ENCODE measurements at regions not wholly inside any gene's neighbourhood (a gene's known extent, or its start where the extent isn't known, plus 50 kb on each side); places are given as distances from the start of the nearest gene placed in this dataset.
"Not testable (repeated sequence)": the region's sequence is repeated elsewhere in the genome, so short reads cannot be mapped to it uniquely, and the experiment has no call there.

GRCh38 chr2:221724631-221725203 is 152.6 kb upstream of the EPHA4 start:
- POLR2A ChIA-PET: no interaction called here
- CTCF ChIA-PET: interaction anchor here (0.6 to 1.9 kb wide), 2 partner anchors 12 to 434 kb away, joined by 4 read pairs; no protein-coding TSS in a partner anchor
- Histone ChIP-seq H3K27me3 (ENCODE audit: control insufficient read depth, insufficient read depth, low read length) (no peaks in the 10 kb centered on the region), H3K4me3 (ENCODE audit: low read depth, low read length) (no peak overlapping the region), H3K36me3 (ENCODE audit: control insufficient read depth, insufficient read depth, low read length) (no peaks in the 10 kb centered on the region)
- TF ChIP-seq, protein P1, sequence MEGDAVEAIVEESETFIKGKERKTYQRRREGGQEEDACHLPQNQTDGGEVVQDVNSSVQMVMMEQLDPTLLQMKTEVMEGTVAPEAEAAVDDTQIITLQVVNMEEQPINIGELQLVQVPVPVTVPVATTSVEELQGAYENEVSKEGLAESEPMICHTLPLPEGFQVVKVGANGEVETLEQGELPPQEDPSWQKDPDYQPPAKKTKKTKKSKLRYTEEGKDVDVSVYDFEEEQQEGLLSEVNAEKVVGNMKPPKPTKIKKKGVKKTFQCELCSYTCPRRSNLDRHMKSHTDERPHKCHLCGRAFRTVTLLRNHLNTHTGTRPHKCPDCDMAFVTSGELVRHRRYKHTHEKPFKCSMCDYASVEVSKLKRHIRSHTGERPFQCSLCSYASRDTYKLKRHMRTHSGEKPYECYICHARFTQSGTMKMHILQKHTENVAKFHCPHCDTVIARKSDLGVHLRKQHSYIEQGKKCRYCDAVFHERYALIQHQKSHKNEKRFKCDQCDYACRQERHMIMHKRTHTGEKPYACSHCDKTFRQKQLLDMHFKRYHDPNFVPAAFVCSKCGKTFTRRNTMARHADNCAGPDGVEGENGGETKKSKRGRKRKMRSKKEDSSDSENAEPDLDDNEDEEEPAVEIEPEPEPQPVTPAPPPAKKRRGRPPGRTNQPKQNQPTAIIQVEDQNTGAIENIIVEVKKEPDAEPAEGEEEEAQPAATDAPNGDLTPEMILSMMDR (IDR thresholded peaks at IDR 0.05; ENCODE audit: insufficient read depth, low read depth, low read length): no peak
- no peak for DNase-seq (ENCODE audit: low read depth)

- CTCF ChIA-PET: interaction anchor here (1.9 kb wide), 1 partner anchor 13 kb away, joined by 4 read pairs; no protein-coding TSS in a partner anchor
- DNase-seq (ENCODE audit: low read depth); H3K36me3 ChIP-seq (ENCODE audit: control insufficient read depth, insufficient read depth, low read length); H3K4me3 ChIP-seq (ENCODE audit: low read depth, low read length); H3K27me3 ChIP-seq (ENCODE audit: control insufficient read depth, insufficient read depth, low read length); POLR2A ChIA-PET: not testable (repeated sequence)
These were observed 152.0 kb upstream of the EPHA4 start for GRCh38 chr2:221724117-221724516.

- no peak for DNase-seq (ENCODE audit: low read depth)
- Histone ChIP-seq H3K36me3 (ENCODE audit: control insufficient read depth, insufficient read depth, low read length) (no peaks in the 10 kb centered on the region), H3K4me3 (ENCODE audit: low read depth, low read length) (no peak overlapping the region), H3K27me3 (ENCODE audit: control insufficient read depth, insufficient read depth, low read length) (no peaks in the 10 kb centered on the region)
- ChIA-PET CTCF (no interaction called here), POLR2A (no interaction called here)
- TF ChIP-seq, protein P1 (IDR thresholded peaks at IDR 0.05; ENCODE audit: insufficient read depth, low read depth, low read length): no peak
These were observed 144.6 kb upstream of the EPHA4 start for GRCh38 chr2:221716426-221717303.

GRCh38 chr2:221715523-221716247 is 143.6 kb upstream of the EPHA4 start:
- ChIA-PET CTCF (no interaction called here), POLR2A (no interaction called here)
- TF ChIP-seq, protein P1 (IDR thresholded peaks at IDR 0.05; ENCODE audit: insufficient read depth, low read depth, low read length): no peak
- no peak overlapping the region for H3K4me3 ChIP-seq (ENCODE audit: low read depth, low read length)
- no peaks in the 10 kb centered on the region for H3K27me3 ChIP-seq (ENCODE audit: control insufficient read depth, insufficient read depth, low read length)
- no peaks in the 10 kb centered on the region for H3K36me3 ChIP-seq (ENCODE audit: control insufficient read depth, insufficient read depth, low read length)
- no peak for DNase-seq (ENCODE audit: low read depth)

- POLR2A ChIA-PET: no interaction called here
- TF ChIP-seq, protein P1 (IDR thresholded peaks at IDR 0.05; ENCODE audit: insufficient read depth, low read depth, low read length): no peak
- no peaks in the 10 kb centered on the region for H3K27me3 ChIP-seq (ENCODE audit: control insufficient read depth, insufficient read depth, low read length)
- no peak for DNase-seq (ENCODE audit: low read depth)
- CTCF ChIA-PET: no interaction called here
- H3K4me3 ChIP-seq (ENCODE audit: low read depth, low read length): no peak overlapping the region
- no peaks in the 10 kb centered on the region for H3K36me3 ChIP-seq (ENCODE audit: control insufficient read depth, insufficient read depth, low read length)
These were observed 138.6 kb upstream of the EPHA4 start for GRCh38 chr2:221710744-221711143.

Measured in BJ (cell line).